ENCODE measurements at regions not wholly inside any gene's neighbourhood (a gene's known extent, or its start where the extent isn't known, plus 50 kb on each side); places are given as distances from the start of the nearest gene placed in this dataset.

- ChIA-PET POLR2A (no interaction called here), CTCF (interaction anchor here (1.1 to 1.2 kb wide), 2 partner anchors 13 to 39 kb away, joined by 3 to 4 read pairs; no protein-coding TSS in a partner anchor)
- DNase-seq (ENCODE audit: extremely low spot score): no peak
- TF ChIP-seq CTCF (IDR thresholded peaks at IDR 0.05; ENCODE audit: control extremely low read depth, extremely low read depth, low read depth, missing control alignments): no peak
These were observed 524.9 kb upstream of the CHRM3 start for GRCh38 chr1:238861342-238862066.

- CTCF ChIA-PET: no interaction called here
- POLR2A ChIA-PET: no interaction called here
- no peak for TF ChIP-seq CTCF (IDR thresholded peaks at IDR 0.05; ENCODE audit: control extremely low read depth, extremely low read depth, low read depth, missing control alignments)
- DNase-seq (ENCODE audit: extremely low spot score): no peak
These were observed 552.4 kb upstream of the CHRM3 start for GRCh38 chr1:238833919-238834318.

GRCh38 chr1:238832106-238832505, 554.3 kb upstream of the CHRM3 start:
- DNase-seq (ENCODE audit: extremely low spot score): no peak
- ChIA-PET POLR2A (no interaction called here), CTCF (no interaction called here)
- no peak for TF ChIP-seq CTCF (IDR thresholded peaks at IDR 0.05; ENCODE audit: control extremely low read depth, extremely low read depth, low read depth, missing control alignments)

GRCh38 chr1:238830036-238830611, 556.2 kb upstream of the CHRM3 start:
- ChIA-PET CTCF (no interaction called here), POLR2A (no interaction called here)
- no peak for TF ChIP-seq CTCF (IDR thresholded peaks at IDR 0.05; ENCODE audit: control extremely low read depth, extremely low read depth, low read depth, missing control alignments)
- no peak for DNase-seq (ENCODE audit: extremely low spot score)

- ChIA-PET CTCF (no interaction called here), POLR2A (no interaction called here)
- no peak for DNase-seq (ENCODE audit: extremely low spot score)
- TF ChIP-seq CTCF (IDR thresholded peaks at IDR 0.05; ENCODE audit: control extremely low read depth, extremely low read depth, low read depth, missing control alignments): no peak
These were observed 559.5 kb upstream of the CHRM3 start for GRCh38 chr1:238826891-238827290.

GRCh38 chr1:238823416-238823815, 563.0 kb upstream of the CHRM3 start:
- POLR2A ChIA-PET: no interaction called here

More at GRCh38 chr1:238823416-238823815, 563.0 kb upstream of the CHRM3 start:
- CTCF ChIA-PET: interaction anchor here (1.0 to 1.1 kb wide), 2 partner anchors 11 to 39 kb away, joined by 3 to 4 read pairs; no protein-coding TSS in a partner anchor
- no peak for DNase-seq (ENCODE audit: extremely low spot score)
- TF ChIP-seq CTCF (IDR thresholded peaks at IDR 0.05; ENCODE audit: control extremely low read depth, extremely low read depth, low read depth, missing control alignments): no peak
